ENCODE measurements at regions not wholly inside any gene's neighbourhood (a gene's known extent, or its start where the extent isn't known, plus 50 kb on each side); places are given as distances from the start of the nearest gene placed in this dataset.

DNA sequence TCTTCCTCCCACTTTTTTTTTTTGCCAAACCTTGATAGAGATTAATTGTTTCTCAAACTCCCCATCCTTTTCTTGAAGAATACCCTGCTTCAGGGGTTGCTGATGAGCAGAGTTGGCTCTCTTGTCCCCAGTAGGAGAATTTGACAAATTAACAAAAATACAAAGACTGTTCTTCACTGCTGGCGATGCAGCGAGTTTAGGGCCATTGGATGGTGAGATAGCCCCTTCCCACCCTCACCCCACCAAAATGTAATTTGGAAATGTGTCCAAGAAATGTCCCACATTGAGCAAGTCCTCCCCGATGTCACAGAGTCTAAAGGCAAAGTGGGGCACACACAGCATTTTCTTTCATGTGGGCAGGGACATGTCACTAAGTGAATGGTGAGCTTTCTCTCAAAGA is 136.0 kb upstream of the RARB start:
- no peaks in the 10 kb centered on the region for H4K20me1 ChIP-seq (ENCODE audit: insufficient read depth, low read length)
- no peaks in the 10 kb centered on the region for H3K36me3 ChIP-seq (replicated peaks in 1 of 2; ENCODE audit: control insufficient read depth in 1 of 2, insufficient read depth in 2 of 2, low read length in 2 of 2)
- H3K27me3 ChIP-seq (ENCODE audit: control insufficient read depth in 2 of 2, insufficient read depth in 2 of 2, low read length in 2 of 2) = no peaks in the 10 kb centered on the region
- no peak for TF ChIP-seq CTCF (IDR thresholded peaks at IDR 0.05)
- H3K36me3 Mint-ChIP-seq = no peaks in the 10 kb centered on the region
- H2AFZ ChIP-seq (ENCODE audit: insufficient read depth, low read depth, low read length, poor library complexity, severe bottlenecking) = no peak overlapping the region
- no peak overlapping the region for H3K4me3 ChIP-seq (replicated peaks in 1 of 3; ENCODE audit: low read depth in 2 of 3, low read length in 3 of 3)
- intact Hi-C loops (cut with micrococcal nuclease) = no loop called here
- no peak for DNase-seq
- H3K27ac ChIP-seq (ENCODE audit: low read depth in 1 of 2, low read length in 2 of 2) = no peak overlapping the region
- H3K9me3 ChIP-seq (replicated peaks in 1 of 2; ENCODE audit: control insufficient read depth in 1 of 2, insufficient read depth in 1 of 2, low read length in 2 of 2) = peaks cover 0 to 2% of the 10 kb centered on the region in 2 donors
- H3K4me3 Mint-ChIP-seq = no peak overlapping the region
- no peaks in the 10 kb centered on the region for H3K4me1 ChIP-seq (ENCODE audit: control insufficient read depth in 1 of 2, insufficient read depth in 2 of 2, low read length in 2 of 2)
- peaks cover 0 to 11% (median 0%) of the 10 kb centered on the region in 7 donors for H3K9me3 Mint-ChIP-seq
- H3K79me2 ChIP-seq (ENCODE audit: insufficient read depth, low read length) = no peaks in the 10 kb centered on the region
- H3K9ac ChIP-seq (ENCODE audit: insufficient read depth, low read length, poor library complexity, severe bottlenecking) = no peak overlapping the region
- no peak overlapping the region for H3K27ac Mint-ChIP-seq
- WGBS (ENCODE audit: insufficient coverage) = 80% methylated on average over 1 of the region's 3 CpGs
- no peaks in the 10 kb centered on the region for H3K4me1 Mint-ChIP-seq
- H3K27me3 Mint-ChIP-seq (ENCODE audit: low read depth in 3 of 3) = no peaks in the 10 kb centered on the region
- H3K4me2 ChIP-seq (replicated peaks; ENCODE audit: extremely low read depth, low read length, poor library complexity, severe bottlenecking) = no peak overlapping the region

DNA sequence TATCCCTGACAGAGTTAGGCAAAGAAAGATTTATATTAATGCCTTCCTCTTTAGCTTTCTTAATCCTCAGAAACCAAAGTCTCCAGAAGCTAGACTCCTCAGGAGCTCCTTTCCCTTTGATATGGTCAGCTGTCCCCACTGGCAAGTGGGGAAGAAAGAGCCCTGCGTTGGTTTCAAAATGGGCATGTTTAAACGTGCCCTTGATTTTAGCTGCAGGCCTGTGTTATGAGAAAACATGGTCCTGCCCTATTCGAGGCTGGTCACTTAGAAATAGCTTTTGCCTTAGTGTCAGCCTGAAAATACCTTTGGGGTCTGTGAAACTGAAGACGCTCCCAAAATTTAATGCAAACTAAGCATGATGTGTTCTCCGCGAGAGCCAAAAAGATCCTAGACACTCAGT is 135.5 kb upstream of the RARB start:
- Mint-ChIP-seq H3K9me3 (peaks cover 0 to 11% (median 0%) of the 10 kb centered on the region in 7 donors), H3K4me1 (no peaks in the 10 kb centered on the region), H3K4me3 (no peak overlapping the region), H3K27ac (no peak overlapping the region), H3K27me3 (ENCODE audit: low read depth in 3 of 3) (no peaks in the 10 kb centered on the region), H3K36me3 (no peaks in the 10 kb centered on the region)
- H3K27ac ChIP-seq (ENCODE audit: low read depth in 1 of 2, low read length in 2 of 2) = no peak overlapping the region
- H3K36me3 ChIP-seq (replicated peaks in 1 of 2; ENCODE audit: control insufficient read depth in 1 of 2, insufficient read depth in 2 of 2, low read length in 2 of 2) = no peaks in the 10 kb centered on the region
- DNase-seq = no peak
- peaks cover 0 to 2% of the 10 kb centered on the region in 2 donors for H3K9me3 ChIP-seq (replicated peaks in 1 of 2; ENCODE audit: control insufficient read depth in 1 of 2, insufficient read depth in 1 of 2, low read length in 2 of 2)
- no peak overlapping the region for H2AFZ ChIP-seq (ENCODE audit: insufficient read depth, low read depth, low read length, poor library complexity, severe bottlenecking)
- intact Hi-C loops (cut with micrococcal nuclease) = no loop called here
- no peaks in the 10 kb centered on the region for H3K79me2 ChIP-seq (ENCODE audit: insufficient read depth, low read length)
- no peak overlapping the region for H3K4me3 ChIP-seq (replicated peaks in 1 of 3; ENCODE audit: low read depth in 2 of 3, low read length in 3 of 3)
- no peaks in the 10 kb centered on the region for H4K20me1 ChIP-seq (ENCODE audit: insufficient read depth, low read length)
- no peak overlapping the region for H3K9ac ChIP-seq (ENCODE audit: insufficient read depth, low read length, poor library complexity, severe bottlenecking)
- no peak for TF ChIP-seq CTCF (IDR thresholded peaks at IDR 0.05)
- no peaks in the 10 kb centered on the region for H3K27me3 ChIP-seq (ENCODE audit: control insufficient read depth in 2 of 2, insufficient read depth in 2 of 2, low read length in 2 of 2)
- WGBS (ENCODE audit: insufficient coverage) = 83% methylated on average over 4 of the region's 6 CpGs
- H3K4me1 ChIP-seq (ENCODE audit: control insufficient read depth in 1 of 2, insufficient read depth in 2 of 2, low read length in 2 of 2) = no peaks in the 10 kb centered on the region
- H3K4me2 ChIP-seq (replicated peaks; ENCODE audit: extremely low read depth, low read length, poor library complexity, severe bottlenecking) = no peak overlapping the region

Data from CD14-positive monocyte (primary cell).